NCI-H1105 (cell line): ENCODE measurements at regions not wholly inside any gene's neighbourhood (a gene's known extent, or its start where the extent isn't known, plus 50 kb on each side); places are given as distances from the start of the nearest gene placed in this dataset.
"Not testable (repeated sequence)": the region's sequence is repeated elsewhere in the genome, so short reads cannot be mapped to it uniquely, and the experiment has no call there.

Source experiments
- DNase-seq: peaks from one replicate; lab custom pipeline; 2025; lab: John Stamatoyannopoulos, UW

DNA sequence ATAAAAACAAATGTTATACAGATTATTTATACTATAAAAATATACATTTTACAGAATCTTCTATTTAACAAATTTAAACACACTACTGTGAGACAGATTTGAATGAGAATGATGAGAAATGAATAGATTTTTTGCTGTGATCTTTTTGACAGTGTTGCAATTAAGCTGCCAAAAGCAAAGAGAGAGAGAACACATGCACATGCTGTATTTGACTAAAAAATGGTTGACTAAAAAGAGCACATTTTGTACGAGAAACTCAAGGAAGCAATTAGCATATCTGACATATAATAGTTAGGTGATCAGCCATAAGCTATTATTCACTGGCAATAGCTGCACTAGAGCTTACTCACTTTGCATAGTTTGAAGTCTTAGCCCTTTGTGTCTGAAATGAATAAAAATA lies 115.8 kb downstream of the SYT10 start:
- no peak for DNase-seq

DNA sequence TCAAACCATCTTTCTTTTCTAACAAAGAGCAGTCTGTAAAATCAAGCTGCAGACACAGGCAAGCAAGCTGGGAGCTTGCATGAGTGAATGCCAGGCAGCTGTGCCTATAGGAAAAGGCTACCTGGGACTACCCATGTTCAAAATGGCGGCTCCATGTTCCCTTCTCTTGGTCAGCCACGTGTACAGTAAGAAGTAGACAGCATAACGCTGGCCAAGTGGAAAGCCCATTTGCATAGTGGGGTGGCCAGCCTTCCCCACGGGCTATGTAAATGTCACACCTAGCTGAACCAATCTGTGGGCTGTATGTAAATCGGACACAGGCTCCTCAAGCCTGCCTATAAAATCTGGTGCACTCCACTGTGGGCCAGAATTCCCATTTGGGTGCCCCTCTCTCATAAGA lies 117.1 kb downstream of the SYT10 start:
- DNase-seq = no peak

DNA sequence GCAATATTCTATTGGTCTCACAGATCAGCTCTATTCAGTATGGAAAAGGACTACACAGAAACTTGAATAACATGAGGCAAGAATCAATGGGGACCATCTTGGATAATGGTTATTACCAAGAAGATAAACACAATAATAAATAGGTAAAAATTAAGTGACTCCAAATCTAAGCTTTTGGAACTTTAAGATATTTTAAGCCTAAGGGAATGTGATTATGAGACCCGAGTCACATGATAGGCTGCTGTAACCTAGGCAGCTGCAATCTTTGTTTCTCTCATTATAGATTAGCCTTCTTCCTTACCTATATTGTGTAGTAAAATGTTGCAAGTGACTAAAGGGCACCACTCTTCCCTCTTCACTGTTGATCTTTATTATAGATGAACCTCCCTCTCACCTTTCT lies 121.9 kb downstream of the SYT10 start:
- no peak for DNase-seq

DNA sequence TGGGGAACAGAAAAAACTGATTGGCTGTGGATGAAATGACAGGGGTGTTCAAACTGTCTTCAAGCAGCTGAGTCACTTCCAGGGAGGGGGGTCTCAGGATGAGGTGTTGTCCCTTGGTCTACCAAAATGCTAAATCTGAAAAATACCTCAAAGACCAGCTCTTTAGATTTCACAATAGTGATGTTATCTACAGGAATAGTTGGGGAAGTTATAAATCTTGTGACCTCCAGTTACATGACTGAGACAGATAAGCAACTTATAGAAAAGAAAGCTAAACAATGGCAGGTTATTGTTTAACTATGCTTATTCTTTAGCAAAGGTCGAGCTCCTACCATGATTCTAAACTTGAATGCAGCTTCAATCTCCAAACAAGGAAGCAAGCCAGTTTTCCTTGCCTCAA lies 125.4 kb downstream of the SYT10 start:
- no peak for DNase-seq

DNA sequence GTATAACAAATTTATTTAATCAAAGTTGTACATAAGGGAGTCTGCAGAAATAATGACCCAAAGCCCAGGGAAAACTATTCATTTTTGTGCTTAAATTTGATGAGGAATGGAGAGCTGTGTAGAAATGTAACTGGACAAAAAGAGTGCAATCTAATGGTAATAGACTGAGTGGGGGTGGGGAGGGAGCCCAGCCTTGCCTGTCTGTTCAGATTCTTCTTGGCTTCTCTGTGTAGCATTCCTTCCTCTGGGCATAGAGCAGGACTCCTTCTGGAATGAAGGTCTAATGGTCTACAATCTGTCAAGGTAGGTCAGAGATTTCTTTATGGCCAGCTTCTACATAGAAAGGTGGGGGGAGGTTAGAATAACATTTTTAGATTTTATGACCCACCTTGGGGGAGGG lies 126.1 kb downstream of the SYT10 start:
- no peak for DNase-seq

DNA sequence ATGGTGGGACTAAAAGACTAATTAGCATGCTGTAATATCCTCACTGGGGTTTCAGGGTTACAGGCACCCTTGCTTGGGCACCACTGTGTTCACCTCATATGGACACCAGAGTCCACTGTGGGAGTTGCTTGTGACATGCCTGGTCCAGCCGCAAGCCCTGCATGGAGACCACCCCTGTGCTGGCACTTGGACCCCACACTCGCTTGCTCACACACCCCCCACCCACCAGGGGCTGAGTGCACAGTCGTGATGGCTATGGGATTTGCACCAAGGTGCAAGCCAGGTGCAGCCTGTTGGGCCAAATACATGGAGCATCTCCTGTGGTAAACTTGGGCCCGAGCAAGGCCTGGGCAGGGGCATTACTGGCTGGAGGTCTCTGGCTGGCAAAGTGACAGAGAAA lies 129.1 kb downstream of the SYT10 start:
- no peak for DNase-seq

DNA sequence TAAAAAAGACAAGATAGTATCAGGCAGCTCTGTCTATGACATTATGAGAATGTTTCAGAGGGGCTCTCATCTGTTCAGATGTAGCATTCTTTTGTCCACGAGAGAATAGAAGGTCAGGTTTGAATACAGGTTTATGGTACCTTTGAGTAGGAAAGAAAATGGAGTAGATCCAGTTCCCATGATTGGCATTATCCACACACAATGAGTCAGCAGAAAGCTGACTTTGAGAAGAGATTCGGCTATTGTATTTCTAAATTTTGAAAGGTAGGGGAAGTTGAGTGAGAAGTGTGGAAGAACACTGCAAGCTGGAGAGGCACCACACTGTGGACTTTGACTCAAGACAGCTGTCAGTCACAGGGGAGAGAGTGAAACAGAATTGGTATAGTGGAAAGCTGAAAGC lies 135.4 kb downstream of the SYT10 start:
- no peak for DNase-seq

DNA sequence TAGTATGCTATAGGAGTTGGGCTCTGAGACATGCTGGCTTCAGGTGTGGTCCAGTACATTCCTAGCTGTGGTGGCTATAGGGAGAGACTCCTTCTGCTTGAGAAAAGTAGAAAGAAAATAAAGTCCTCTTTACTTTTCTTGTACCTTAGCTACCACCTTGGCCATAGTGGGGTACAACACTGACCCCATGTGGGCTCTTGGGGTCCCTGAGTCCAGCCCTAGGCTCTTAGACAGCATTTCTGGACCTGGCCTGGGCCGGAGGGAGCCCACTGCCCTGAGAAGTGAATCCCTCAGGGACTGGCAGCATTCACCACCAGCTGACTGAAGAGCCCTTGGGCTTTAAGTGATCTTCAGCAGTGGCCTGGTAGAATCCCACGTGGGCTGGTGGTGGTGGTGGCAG lies 143.1 kb downstream of the SYT10 start:
- no peak for DNase-seq

DNA sequence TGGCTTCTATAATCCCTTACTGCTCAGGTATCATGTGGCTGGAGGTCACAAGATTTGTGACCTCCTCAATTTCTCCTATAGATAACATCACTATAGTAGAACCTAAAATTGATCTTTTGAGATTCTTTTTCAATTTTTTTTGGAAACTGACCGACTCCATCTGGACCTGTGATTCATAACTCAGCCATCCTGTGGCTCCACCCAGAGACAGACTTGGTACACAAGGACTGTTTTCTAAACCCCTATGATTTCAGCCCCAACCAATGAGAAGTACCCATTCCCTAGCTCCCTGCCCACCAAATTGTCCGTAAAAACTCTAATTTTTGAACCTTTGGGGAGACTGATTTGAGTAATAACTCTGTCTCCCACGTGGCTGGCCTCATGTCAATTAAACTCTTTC lies 148.9 kb downstream of the SYT10 start:
- DNase-seq = no peak

DNA sequence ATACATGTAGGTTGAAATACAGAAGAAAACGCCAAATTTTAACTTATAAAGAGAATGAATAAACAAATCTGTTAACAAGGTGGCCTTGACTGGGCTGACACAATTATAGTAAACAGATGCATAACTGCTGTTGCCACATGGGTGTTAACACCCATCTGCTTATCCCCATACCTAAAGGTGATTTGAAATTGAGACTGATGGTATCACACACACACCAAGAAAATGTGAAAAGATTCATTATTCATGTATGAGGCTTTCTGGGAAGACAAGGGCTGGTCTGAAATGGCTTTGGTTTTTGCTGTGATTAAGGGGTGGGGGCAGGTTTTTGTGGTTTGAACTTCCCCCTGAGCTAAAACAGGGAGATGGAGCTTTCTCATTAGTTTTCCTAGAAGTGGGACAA lies 156.6 kb downstream of the SYT10 start:
- DNase-seq = no peak

DNA sequence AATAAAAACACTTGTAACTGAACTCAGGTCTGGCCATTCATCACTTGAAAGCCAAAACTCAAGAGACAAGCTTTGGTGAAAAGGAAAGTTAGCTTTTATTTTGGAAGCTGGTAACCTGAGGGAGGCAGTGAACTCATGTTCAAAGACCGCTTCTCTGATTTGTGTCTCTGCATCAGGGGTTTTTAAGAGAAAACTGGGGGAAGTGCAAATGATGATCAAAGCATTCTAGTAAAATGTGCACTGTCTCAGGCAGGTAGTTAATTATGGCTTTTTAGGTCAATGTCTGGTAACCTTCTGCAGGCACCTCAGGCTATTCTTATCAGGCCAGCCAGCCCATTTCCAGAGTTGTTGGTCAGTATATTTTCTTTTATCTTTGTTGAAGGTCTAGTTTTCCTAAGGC lies 162.2 kb downstream of the SYT10 start:
- DNase-seq = no peak

DNA sequence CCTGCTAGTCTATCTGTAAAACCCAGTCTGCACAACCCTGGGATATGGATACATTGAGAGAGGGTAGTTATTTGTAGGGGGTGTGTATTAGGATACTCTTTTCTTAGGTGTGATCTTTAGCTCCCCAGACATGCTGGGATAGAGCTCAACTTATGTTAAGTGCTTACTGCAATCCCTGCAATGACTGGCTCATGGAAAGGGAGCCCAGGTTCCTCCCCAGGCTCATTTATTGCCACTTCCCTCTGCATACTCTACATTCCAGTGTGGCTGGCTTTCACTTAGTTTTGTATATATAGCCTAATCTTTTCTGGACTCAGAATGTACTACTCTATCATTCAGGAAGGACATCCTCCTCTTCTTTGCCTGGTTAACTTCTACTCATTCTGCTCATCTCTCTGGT lies 172.0 kb downstream of the SYT10 start:
- no peak for DNase-seq

DNA sequence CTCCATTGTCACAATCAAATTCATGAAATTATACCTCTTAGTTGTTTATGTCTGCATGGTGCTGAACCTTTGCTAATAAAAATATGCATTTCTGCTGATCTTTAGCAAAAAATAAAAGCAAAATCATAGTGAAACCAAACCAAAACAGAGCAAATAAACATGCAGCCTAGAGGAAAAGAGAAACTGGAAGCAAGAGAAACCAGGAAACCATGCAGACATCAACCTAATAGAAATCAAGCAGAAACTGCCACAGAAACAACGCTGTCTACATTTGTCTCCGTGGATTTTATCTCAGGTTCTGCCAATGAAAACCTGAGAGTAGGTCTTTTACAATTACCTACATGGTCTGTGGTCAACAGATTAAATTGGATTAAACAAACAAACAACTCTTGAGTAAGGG lies 173.7 kb downstream of the SYT10 start:
- DNase-seq = no peak

DNA sequence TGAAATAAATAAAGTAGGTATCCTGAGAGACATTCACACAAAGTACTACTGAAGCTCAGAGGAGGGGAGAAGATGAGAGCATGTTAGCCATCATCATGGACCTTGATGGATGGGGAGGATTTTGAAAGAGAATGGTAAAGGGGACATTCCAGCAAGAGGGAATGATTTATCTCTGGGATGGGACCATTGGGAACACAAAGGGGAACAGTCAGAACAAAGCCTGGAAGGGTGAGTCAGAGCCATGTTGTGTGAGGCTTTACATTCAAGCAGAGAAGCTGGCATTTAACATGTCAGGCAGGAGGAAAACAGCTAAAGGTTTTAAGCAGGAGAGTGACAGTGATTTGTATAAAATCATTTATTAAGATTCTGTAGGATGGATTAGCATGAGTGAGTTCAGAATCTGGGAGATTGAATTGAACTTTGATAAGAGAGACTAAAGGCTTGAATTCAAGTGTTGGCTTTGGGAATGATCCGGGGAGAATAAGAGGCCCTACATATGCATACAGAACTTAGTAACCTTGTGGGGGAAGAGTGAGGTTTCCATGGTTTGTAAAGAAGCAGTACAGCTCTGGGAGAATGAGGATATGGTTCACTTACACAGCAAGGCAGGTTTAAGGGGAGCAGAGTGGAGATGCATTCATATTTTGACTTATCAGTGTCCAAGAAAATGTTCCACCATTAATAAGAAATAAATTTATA lies 174.4 kb downstream of the SYT10 start:
- DNase-seq = no peak

DNA sequence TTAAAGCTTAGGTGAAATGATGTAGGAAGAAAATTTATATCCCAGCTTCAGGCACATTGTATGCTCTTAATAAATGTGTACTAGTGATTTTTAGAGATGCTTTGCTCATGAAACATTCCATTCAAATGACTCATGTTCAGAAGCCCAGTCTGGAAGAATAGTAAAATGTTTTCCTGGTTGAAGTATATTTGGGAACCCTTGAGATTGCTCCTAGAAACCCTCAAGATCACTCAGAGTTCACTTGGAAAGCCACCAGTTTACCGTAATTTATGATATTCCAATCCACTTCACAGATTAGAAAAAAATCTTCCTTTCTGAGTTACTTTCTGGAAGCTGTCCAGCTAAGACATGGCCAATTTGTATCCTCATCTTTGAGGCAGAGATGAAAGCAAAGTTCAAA lies 186.4 kb downstream of the SYT10 start:
- DNase-seq = no peak

DNA sequence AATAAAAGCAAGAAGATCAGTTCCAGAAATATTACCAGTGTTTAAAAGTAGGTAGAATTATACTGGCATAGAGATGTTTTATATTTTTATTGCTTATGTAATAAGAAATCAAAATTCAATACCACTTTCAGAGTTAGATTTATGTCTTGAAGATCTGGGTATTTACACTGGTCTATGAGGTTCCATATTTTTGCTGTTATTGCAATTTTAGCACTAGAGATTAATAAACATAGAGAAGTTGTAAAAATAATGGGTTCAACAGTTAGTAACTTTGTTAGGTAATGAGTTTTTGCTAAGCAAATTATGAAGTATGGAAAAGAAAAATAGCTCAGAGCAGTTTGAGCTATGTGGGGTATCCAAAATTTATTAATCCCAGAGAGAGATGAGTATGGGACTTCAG lies 188.1 kb downstream of the SYT10 start:
- no peak for DNase-seq

DNA sequence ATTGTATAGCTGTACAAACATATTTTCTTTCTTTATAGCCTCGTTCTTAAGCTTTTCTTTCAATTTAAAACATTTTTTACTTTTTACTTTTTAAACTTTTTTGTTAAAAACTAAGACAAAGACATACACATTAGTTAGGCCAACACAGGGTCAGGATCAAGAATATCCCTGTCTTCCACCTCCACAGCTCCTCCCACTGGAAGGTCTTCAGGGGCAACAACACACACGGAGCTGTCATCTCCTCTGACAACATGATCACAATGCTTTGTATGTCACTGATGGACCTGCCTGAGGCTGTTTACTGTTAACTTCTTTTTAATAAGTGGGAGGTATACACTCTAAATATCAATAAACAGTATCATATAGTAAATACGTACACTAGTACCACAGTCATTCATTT lies 191.3 kb downstream of the SYT10 start:
- no peak for DNase-seq

DNA sequence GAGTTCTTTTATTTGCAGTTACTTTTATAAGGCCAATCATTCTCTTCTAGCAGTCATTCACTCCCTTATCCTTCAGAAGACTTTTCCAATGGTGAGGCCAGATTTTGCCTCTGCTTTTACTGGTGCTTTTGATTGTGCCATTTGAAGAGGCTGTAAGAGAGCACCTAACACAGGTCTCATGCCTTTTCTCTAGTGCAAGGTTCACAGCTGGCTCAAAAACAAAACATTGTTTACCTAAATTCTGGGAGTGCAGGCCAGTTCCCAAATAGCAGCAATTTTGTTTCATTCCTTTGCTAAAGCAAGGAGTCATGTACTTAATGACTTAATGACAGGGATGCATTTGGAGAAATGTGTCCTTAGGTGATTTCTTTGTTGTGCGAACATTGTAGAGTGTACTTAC lies 192.0 kb downstream of the SYT10 start:
- no peak for DNase-seq

DNA sequence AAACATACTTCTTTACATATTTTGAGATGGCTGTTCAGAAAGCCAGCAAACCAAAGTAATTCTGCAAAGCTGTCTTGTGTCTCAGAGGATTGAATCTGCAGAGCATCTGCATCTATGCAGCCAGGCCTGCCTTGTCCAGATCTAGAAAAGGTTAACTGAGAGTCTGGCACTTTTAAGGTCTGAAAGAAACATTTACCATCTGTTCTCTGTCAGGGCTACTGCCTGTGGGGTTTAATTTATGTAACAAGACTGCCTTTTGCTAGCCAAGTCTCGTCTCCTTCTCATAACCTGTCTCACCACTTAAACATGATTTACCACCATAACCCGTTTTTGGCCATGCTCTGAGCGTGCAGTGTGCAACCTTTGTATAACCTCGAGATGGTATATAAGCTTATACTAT lies 194.2 kb downstream of the SYT10 start:
- DNase-seq = no peak

DNA sequence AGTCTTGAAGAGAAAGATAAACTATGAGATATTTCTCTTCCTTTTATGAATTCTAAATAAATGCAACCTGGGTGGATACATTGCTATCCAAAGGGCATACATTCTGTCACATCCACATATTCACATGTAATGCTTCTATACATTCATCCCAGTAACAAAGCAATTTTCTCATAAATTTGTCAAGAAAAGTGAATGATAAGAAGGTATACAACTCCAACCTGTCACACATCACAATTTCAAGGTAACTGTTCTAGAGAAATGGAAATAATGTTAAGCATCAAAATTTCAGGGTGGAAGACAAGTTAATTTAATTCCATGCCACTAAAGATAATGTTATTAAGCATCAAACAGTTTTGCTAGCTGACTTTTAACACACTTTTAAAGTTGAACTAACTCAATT lies 212.9 kb downstream of the SYT10 start:
- no peak for DNase-seq

DNA sequence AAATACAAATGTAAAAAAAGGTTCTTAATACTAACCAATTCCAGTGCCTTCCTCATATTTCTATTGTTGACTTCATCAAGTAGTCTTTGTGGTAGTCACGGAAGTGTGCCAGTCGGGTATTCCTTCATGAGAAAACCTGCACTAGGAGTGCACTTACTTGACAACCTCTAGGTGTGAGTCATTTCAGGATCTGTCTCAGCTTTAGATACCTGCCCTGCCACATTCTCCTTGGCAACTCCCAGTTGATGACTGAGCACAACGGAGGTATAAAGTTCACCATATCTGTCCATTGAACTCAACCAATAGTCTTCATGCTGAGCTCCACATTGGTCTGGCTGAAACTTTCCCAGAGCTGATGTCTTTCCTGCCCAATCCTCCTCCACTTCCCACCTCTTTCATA lies 215.7 kb downstream of the SYT10 start:
- DNase-seq = no peak

DNA sequence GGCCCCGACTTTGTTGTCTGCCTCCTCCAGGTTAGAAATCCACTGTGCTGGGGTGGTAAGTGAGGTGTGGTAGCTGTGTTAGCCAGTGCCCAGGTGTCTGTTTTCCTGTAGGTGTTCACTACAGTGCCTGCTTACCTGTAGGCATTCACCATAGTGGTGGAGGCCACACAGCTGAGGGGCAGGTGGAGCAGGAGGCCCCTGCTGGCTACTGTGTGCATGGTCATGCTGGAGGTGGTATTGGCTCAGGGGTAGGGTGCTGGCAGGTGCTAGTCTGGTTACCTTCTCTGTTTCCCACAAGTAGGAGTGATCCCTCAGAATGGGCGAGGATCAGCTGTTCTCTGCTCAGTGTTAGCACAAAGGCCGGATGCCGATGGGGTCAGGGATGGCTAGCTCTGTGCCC lies 217.3 kb downstream of the SYT10 start:
- DNase-seq = no peak

DNA sequence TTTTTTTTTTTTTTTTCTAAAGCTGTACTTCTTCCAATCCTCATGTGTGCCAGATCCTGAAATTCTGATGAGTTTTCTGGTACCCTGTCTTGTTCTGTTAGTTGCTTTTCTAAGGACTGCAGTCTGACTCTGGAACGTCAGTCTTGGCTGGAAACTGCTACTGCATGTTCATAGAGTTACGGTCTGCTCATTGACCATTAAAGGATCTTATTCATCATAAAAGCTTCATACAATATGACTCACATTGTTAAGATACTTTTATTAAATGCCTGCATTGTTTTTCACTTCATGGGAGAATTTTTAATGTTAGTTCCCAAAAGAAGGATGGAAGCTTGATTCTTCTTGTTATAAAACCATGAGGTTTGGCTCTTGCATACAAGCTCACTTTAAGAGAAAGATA lies 233.6 kb downstream of the SYT10 start:
- DNase-seq = no peak

DNA sequence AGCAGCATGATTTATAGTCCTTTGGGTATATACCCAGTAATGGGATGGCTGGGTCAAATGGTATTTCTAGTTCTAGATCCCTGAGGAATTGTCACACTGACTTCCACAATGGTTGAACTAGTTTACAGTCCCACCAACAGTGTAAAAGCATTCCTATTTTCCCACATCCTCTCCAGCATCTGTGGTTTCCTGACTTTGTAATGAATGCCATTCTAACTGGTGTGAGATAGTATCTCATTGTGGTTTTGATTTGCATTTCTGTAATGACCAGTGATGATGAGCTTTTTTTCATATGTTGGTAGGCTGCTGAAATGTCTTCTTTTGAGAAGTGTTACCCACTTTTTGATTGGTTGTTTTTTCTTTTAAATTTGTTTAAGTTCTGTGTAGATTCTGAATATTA lies 245.2 kb downstream of the SYT10 start:
- not testable (repeated sequence) for DNase-seq

DNA sequence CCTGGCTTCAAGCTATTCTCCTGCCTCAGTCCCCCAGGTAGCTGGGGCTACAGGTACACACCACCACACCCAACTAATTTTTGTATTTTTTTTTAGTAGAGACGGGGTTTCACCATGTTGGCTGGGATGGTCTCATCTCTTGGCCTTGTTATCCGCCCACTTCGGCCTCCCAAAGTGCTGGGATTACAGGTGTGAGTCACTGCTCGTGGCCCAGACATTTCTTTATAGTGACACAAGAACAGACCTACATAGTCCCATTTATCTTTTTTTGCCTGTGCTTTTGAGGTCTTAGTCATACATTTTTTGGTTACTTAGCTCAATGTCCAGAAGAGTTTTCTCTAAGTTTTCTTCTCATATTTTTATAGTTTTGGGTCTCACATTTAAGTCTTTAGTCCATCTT lies 247.4 kb downstream of the SYT10 start:
- DNase-seq = no peak
